ENCODE measurements at regions not wholly inside any gene's neighbourhood (a gene's known extent, or its start where the extent isn't known, plus 50 kb on each side); places are given as distances from the start of the nearest gene placed in this dataset.
"Not testable (repeated sequence)": the region's sequence is repeated elsewhere in the genome, so short reads cannot be mapped to it uniquely, and the experiment has no call there.

DNA sequence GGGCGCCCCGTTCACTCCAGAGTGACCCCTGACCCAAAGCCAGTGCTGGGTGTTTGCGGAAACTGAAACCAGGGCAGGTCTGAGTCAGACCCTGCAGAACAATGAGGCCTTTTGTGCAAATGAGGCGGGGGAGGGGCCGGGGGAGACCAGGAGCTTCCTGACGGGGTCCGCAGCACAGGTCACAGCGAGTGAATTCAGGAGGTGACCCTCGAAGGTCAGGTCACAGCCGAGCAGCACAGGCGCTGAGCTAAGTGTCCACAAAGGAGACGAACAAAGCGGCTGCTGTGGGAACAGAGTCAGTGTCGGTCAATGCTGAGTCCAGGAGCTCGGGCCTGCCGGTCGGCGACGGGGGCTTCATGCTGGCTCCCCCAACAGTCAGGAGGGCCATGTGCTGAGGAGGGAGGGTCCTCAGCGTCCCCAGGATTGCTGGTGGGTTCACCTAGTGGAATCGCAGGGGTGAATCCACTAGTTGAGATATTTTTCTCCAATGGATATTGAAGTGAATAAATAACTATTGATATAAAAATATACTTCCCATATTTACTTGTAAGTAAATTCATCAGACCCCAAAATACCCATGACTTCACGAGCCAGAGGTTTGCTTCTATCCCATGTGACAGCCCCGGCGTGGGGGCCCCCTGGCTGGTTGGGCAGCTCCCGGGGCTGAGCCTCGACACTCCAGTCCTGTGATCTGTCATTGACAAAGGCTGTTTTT lies 188.4 kb upstream of the SULF2 start:
- TF ChIP-seq, protein P1, sequence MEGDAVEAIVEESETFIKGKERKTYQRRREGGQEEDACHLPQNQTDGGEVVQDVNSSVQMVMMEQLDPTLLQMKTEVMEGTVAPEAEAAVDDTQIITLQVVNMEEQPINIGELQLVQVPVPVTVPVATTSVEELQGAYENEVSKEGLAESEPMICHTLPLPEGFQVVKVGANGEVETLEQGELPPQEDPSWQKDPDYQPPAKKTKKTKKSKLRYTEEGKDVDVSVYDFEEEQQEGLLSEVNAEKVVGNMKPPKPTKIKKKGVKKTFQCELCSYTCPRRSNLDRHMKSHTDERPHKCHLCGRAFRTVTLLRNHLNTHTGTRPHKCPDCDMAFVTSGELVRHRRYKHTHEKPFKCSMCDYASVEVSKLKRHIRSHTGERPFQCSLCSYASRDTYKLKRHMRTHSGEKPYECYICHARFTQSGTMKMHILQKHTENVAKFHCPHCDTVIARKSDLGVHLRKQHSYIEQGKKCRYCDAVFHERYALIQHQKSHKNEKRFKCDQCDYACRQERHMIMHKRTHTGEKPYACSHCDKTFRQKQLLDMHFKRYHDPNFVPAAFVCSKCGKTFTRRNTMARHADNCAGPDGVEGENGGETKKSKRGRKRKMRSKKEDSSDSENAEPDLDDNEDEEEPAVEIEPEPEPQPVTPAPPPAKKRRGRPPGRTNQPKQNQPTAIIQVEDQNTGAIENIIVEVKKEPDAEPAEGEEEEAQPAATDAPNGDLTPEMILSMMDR (IDR thresholded peaks at IDR 0.05): no peak
- Histone ChIP-seq H3K9me3 (no peaks in the 10 kb centered on the region), H3K36me3 (ENCODE audit: low read depth) (no peaks in the 10 kb centered on the region), H3K4me3 (no peak overlapping the region), H3K4me1 (ENCODE audit: low read depth) (no peaks in the 10 kb centered on the region)
- no peak for DNase-seq
- intact Hi-C loops (cut with DNase I, micrococcal nuclease): no loop called here
- peak; percentile 48 for ATAC-seq

DNA sequence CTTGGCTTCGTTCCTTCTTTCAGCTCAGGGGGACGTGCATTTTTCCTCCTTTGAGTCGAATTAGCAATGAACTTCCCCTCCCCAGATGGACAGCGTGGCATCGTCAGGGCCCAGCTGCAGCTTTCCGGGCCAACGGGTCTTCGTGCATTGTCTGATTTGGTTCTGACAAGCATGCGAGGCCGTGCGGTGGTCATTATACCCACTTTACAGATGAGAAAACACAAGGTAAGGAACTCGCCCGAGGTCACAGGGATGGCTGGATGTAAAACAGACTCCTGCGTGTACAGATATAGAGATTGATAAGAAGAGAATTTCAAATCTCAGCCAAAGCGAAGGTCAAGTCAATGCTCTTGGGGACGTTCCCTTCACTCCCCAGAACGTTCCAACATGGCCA lies 187.6 kb upstream of the SULF2 start:
- intact Hi-C loops (cut with DNase I, micrococcal nuclease): no loop called here
- Histone ChIP-seq H3K9me3 (no peaks in the 10 kb centered on the region), H3K36me3 (ENCODE audit: low read depth) (no peaks in the 10 kb centered on the region), H3K4me3 (no peak overlapping the region), H3K4me1 (ENCODE audit: low read depth) (no peaks in the 10 kb centered on the region)
- ATAC-seq (no peak), DNase-seq (no peak)
- TF ChIP-seq, protein P1 (IDR thresholded peaks at IDR 0.05): no peak

DNA sequence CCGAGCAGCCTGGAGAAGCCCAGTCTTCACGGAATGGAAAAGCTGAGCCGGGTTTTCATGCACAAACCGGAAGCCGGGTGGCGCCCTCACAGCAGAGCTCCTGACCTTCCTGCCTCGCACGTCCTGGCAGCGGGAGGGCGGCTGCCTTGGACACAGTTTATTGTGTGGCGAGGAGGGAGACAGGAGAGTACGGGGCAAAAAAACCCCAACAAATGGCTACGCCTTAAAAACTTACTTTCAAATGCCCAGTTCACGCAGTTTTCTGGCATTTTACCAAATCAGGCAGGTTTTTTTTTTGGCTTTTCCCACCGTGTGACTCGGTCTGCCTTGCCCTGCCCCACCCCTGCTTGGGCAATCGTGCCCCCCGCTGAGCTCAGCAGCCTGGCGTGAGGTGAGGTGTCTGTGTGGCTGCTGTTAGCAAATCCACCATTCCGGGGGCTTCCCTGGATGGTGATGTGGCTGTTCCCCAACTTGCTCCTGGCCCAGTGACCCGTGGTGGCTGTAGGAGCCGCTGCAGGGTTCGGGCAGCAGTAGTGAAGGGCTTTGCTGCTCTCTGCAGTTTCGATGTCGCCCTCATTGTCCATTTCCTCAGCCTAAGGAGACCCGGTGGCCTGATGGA lies 187.1 kb upstream of the SULF2 start:
- H3K9me3 ChIP-seq; H3K4me1 ChIP-seq (ENCODE audit: low read depth); H3K4me3 ChIP-seq; intact Hi-C loops (cut with DNase I, micrococcal nuclease); H3K36me3 ChIP-seq (ENCODE audit: low read depth): not testable (repeated sequence)
- DNase-seq (peak in 2 of 3 donors; percentile 60 to 68), ATAC-seq (peak; percentile 80)

DNA sequence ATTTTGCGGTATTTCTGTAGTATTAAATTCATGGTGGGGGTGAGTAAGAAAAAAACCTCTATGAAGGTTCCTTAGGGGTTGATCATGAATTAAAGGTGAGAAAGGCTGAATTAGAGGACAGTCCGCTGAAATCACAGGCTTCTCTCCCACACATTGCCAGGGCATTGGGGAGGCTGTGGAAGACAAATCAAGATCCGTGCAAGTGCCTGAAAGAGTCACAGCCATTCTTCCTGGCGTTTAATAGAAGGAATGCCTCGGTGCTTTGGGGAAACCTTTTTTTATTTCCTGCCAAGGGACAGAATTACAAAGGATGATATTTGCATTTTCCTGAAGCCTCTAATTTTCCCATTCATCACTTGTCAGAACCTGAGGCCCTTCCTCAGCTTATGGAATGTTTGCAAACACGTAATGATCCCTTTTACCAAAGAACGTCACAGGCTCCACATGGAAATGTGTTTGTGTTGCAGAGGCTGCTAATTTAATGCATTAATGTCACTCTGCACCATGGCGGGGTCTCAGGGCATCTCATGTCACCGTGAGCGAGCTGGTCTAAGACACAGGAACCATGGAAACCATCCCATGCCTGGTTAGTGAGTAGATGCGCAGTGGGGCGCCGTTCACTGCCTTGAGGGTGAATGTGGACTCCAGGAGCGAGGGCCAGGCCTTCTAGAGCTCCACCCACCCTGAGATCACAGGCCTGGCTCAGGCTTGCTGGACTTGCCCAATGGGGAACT lies 185.9 kb upstream of the SULF2 start:
- no peaks in the 10 kb centered on the region for H3K9me3 ChIP-seq
- ATAC-seq (no peak), DNase-seq (no peak)
- H3K36me3 ChIP-seq (ENCODE audit: low read depth): no peaks in the 10 kb centered on the region
- no peaks in the 10 kb centered on the region for H3K4me1 ChIP-seq (ENCODE audit: low read depth)
- no peak overlapping the region for H3K4me3 ChIP-seq
- TF ChIP-seq, protein P1 (IDR thresholded peaks at IDR 0.05): no peak
- intact Hi-C loops (cut with DNase I, micrococcal nuclease): no loop called here

DNA sequence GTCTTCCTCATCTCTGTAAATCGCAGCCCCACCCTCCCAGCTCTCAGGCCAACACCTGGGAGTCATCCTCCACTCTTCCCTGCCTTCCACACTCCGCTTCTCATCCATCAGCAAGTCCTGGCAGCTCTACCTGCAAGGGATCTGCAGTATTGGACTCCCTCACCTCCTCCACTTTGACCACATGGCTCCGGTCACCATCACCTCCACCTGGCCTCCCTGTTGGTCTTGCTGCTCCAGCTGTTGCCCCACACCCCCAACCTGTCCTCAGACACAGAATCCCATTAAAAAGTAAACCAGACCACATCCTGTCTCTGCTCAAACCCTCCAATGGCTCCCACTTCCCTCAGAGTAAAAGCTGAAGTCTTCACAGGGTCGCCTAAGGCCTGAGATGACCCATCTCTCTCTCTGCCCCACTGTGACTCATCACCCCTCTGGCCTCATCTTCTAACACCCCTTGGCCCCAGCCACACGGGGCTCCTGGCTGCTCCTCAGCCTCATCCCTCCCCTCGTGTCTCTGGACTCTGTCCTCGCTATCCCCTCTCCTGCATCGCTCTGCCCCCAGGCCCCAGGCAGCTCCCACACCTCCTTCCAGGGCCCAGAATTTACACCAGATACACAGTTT lies 185.1 kb upstream of the SULF2 start:
- Histone ChIP-seq H3K4me1 (ENCODE audit: low read depth) (no peaks in the 10 kb centered on the region), H3K4me3 (no peak overlapping the region), H3K36me3 (ENCODE audit: low read depth) (no peaks in the 10 kb centered on the region), H3K9me3 (no peaks in the 10 kb centered on the region)
- intact Hi-C loops (cut with DNase I, micrococcal nuclease): no loop called here
- DNase-seq (no peak), ATAC-seq (no peak)
- TF ChIP-seq, protein P1 (IDR thresholded peaks at IDR 0.05): no peak

DNA sequence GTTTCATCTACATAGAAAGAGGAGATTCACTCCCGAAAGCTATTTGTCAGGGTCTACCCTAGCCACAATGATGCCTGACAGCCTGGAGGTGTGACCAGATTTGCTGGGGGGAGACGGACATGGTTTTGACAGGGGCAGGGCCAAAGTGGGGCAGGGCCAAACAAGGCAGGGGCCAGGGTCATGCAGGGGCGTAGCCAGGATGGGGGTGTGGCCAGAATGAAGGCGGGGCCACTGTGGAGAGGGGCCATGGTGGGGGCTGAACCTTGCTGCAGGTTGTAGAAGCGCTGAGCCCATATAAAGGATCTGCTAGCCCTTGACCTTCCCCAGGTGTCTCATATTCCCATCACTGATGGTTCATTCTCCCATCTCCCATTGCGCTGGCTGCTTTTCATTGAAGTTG lies 184.1 kb upstream of the SULF2 start:
- DNase-seq (no peak), ATAC-seq (no peak)
- H3K9me3 ChIP-seq: no peaks in the 10 kb centered on the region
- no peak overlapping the region for H3K4me3 ChIP-seq
- no peaks in the 10 kb centered on the region for H3K4me1 ChIP-seq (ENCODE audit: low read depth)
- TF ChIP-seq, protein P1 (IDR thresholded peaks at IDR 0.05): no peak
- H3K36me3 ChIP-seq (ENCODE audit: low read depth): no peaks in the 10 kb centered on the region
- intact Hi-C loops (cut with DNase I, micrococcal nuclease): no loop called here
